ENCODE measurements at regions not wholly inside any gene's neighbourhood (a gene's known extent, or its start where the extent isn't known, plus 50 kb on each side); places are given as distances from the start of the nearest gene placed in this dataset.

DNA sequence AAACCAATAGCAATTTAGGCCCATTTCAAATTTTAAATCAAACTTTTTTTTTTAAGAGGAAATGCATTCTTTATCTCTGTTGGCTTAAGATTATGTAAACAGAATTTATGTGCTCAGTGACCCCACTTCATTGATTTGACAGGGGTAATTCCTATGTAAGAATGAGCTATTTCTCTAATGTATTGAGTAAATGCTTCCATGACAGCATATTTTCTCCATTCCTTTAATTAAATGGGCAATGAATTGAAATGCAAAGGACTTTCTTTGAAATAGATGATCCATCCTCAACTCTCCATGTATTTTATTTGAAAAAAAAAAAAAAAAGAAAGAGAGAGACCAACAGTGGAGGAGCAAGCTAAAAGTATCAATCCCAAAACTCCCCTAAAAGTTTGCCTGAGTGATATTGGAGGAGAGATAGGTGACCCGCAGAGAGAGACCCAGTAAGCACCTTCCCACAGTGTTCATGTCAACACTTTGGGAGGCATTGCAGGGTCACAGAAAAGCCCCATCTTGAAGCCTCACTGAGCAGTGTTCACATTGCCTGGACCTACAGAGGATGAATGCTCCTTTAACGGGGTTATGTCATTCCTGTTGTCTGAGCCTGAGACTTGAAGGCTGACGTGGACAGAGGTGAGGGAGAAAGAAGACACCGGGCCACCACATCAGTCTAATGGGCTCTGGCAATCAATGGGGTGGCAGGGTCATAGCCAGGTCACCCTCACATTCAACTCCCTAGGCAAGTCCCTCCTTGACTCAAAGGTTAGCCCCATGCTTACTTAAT, 176.0 kb downstream of the SHOX2 start:
- in situ Hi-C loops (cut with MboI) = no loop called here
- no peaks in the 10 kb centered on the region for H3K36me3 ChIP-seq (ENCODE audit: control insufficient read depth, insufficient read depth, low read length)
- TF ChIP-seq HNRNPH1 (optimal IDR thresholded peaks at IDR 0.05; ENCODE audit: low read depth, low read length) (no peak), RREB1 (CRISPR knock-in tag; IDR thresholded peaks at IDR 0.05) (no peak), POLR2H (tag; IDR thresholded peaks at IDR 0.05; ENCODE audit: low read depth) (no peak), CBX2 (IDR thresholded peaks at IDR 0.05; ENCODE audit: insufficient read depth, low read length, poor library complexity, severe bottlenecking) (no peak), CTBP1 (IDR thresholded peaks at IDR 0.05; ENCODE audit: borderline replicate concordance) (no peak)
- TF ChIP-seq, protein P1, sequence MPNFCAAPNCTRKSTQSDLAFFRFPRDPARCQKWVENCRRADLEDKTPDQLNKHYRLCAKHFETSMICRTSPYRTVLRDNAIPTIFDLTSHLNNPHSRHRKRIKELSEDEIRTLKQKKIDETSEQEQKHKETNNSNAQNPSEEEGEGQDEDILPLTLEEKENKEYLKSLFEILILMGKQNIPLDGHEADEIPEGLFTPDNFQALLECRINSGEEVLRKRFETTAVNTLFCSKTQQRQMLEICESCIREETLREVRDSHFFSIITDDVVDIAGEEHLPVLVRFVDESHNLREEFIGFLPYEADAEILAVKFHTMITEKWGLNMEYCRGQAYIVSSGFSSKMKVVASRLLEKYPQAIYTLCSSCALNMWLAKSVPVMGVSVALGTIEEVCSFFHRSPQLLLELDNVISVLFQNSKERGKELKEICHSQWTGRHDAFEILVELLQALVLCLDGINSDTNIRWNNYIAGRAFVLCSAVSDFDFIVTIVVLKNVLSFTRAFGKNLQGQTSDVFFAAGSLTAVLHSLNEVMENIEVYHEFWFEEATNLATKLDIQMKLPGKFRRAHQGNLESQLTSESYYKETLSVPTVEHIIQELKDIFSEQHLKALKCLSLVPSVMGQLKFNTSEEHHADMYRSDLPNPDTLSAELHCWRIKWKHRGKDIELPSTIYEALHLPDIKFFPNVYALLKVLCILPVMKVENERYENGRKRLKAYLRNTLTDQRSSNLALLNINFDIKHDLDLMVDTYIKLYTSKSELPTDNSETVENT (CRISPR knock-in tag; IDR thresholded peaks at IDR 0.05) = no peak
- TF ChIP-seq, protein P2, sequence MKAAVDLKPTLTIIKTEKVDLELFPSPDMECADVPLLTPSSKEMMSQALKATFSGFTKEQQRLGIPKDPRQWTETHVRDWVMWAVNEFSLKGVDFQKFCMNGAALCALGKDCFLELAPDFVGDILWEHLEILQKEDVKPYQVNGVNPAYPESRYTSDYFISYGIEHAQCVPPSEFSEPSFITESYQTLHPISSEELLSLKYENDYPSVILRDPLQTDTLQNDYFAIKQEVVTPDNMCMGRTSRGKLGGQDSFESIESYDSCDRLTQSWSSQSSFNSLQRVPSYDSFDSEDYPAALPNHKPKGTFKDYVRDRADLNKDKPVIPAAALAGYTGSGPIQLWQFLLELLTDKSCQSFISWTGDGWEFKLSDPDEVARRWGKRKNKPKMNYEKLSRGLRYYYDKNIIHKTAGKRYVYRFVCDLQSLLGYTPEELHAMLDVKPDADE (conservative IDR thresholded peaks at IDR 0.05; ENCODE audit: control insufficient read depth, low read depth, low read length) = no peak
- TF ChIP-seq, protein P3, sequence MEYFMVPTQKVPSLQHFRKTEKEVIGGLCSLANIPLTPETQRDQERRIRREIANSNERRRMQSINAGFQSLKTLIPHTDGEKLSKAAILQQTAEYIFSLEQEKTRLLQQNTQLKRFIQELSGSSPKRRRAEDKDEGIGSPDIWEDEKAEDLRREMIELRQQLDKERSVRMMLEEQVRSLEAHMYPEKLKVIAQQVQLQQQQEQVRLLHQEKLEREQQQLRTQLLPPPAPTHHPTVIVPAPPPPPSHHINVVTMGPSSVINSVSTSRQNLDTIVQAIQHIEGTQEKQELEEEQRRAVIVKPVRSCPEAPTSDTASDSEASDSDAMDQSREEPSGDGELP (CRISPR knock-in tag; IDR thresholded peaks at IDR 0.05; ENCODE audit: borderline replicate concordance) = no peak

More for the DNA sequence above, 176.0 kb downstream of the SHOX2 start:
- Histone ChIP-seq H3K4me3 (no peak overlapping the region), H3K9ac (ENCODE audit: insufficient read depth in 1 of 2, low read depth in 2 of 2, low read length in 2 of 2) (no peak overlapping the region), H2AFZ (ENCODE audit: low read depth, low read length) (no peak overlapping the region), H3K4me2 (ENCODE audit: insufficient read depth, low read length) (no peak overlapping the region), H3K27me3 (ENCODE audit: control insufficient read depth in 2 of 2, insufficient read depth in 2 of 2, low read length in 2 of 2) (no peaks in the 10 kb centered on the region), H3K27ac (ENCODE audit: extremely low read depth, low read depth, low read length) (no peak overlapping the region), H3K9me3 (replicated peaks; ENCODE audit: control insufficient read depth, insufficient read depth, low read depth, low read length) (no peaks in the 10 kb centered on the region), H4K20me1 (replicated peaks; ENCODE audit: control insufficient read depth, insufficient read depth, low read length) (no peaks in the 10 kb centered on the region), H3K4me1 (replicated peaks in 1 of 2; ENCODE audit: control insufficient read depth in 2 of 2, insufficient read depth in 2 of 2, low read length in 2 of 2) (no peaks in the 10 kb centered on the region), H3K79me2 (ENCODE audit: control insufficient read depth, insufficient read depth, low read length) (no peaks in the 10 kb centered on the region), H3K9me1 (ENCODE audit: control insufficient read depth, insufficient read depth, low read length) (no peaks in the 10 kb centered on the region)
- BruUV-seq (replicated peaks) = no TSS peak
- no peak for ATAC-seq
- intact Hi-C loops (cut with micrococcal nuclease) = no loop called here
- CTCF ChIA-PET (ENCODE audit: low intra/inter-chr PET ratio) = no interaction called here
- no peak for DNase-seq (ENCODE audit: extremely low read depth in 1 of 4, low spot score in 3 of 4)
- WGBS (ENCODE audit: insufficient coverage, low coverage, missing lambda C conversion rate) = 0% methylated on average over 4 of the region's 4 CpGs
- POLR2A ChIA-PET = interaction anchor here (0.9 to 1.0 kb wide), 2 partner anchors 10 to 218 kb away, joined by 3 read pairs; no protein-coding TSS in a partner anchor
- no peak for FAIRE-seq
